Stimulated activated CD4-positive, alpha-beta T cell treated with anti-CD3 and anti-CD28 coated beads, Interleukin-15, amount 100 ng/mL, for 1 hour (primary cell): ENCODE measurements at regions not wholly inside any gene's neighbourhood (a gene's known extent, or its start where the extent isn't known, plus 50 kb on each side); places are given as distances from the start of the nearest gene placed in this dataset.

Source experiments
- DNase-seq, 2 donors: peaks; one replicate each; pipeline ENCODE4 v3.0.0-alpha.2; 2020; ENCODE audit warnings: low read depth in 1 of 2, low spot score in 1 of 2

DNA sequence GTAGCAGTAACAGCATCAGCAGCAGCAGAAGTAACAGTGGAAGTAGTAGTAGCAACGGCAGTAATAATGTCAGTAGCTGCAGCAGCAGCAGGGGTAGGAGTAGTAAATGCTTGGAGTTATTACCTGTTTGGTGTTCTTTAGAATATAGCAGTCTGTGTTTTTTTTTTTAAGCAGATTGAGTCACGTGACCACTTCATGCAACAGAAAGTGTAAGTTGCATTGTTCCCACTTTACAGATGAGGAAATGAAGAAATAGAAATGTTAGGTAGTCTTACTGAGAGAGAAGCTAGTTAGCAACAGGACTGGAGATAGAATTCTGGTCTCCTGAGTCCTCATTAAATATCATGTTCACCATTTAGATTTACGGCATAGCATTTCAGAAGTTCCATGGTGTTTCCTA, 358.2 kb downstream of the HAPSTR1 start:
- DNase-seq, result no peak

DNA sequence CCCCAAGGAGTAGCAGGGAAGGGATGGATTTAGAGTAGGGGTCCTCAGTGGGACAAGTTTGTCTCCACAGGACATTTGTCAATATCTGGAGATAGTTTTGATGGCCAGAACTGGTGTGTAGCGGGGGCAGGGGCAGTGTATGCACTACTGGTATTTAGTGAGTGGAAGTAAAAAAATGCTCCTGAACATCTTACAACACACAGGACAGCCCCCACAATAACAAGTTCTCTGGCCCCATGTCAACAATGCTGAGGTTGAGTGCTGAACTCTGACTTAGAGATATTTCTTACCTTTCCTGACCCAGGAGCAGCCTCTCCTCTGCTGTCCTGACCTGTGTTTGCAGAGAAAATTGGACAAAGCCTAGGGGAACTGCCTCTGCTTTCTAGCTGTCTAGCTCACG, 365.8 kb downstream of the HAPSTR1 start:
- no peak for DNase-seq

DNA sequence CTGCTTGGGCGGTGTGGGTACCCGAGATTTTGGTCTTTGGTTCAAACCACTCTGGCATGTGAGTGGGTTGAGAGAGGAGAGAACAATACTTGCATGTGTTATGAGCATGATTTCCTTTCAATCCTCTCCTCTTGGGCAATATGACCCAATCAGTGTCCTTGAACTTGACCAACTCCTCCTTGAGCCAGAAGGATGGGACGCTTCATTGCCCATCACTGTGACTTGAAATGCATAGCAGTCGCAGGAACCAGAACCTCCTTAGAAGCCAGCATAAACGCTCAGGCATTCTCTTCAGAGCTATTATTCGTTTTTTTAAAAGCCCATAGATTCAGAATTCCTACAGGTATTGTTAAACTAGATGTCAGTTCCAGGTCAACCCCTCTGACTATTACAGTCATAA, 367.4 kb downstream of the HAPSTR1 start:
- DNase-seq, result no peak

DNA sequence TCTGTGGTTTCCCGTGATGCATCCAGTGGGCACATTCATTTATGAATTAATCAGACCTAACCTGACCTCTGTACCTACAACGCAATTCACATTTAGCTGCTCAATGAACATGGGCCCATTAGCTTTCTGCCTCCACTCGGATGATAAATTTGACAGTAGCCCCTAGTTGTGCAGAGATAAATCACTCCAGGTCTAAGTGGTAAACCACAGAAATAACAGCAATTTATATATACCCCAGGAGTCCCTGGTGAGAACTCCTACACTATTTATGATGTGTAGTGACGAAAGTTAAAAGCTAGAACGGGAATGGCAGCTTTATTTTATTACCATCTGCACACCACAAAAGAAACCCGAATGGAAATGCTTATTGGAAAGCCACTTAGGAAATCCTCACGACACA, 371.5 kb downstream of the HAPSTR1 start:
- no peak for DNase-seq

DNA sequence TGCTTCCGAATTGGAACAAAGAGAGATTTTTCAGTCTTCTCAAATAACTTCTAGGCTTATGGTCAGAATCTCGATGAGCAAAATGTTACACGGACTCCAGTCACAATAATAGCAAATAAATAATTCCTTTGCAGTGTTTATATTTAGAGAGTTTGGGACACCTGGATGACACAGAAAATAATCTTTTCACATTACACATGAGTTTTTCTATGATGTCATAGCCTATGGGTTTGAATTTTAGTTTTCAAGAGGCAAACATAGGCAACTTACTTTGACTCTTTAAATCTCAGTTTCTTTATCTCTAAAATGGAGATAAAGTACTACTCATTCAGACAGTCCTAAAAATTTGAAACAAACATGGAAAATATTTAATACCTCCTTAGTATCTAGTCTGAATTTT, 372.0 kb downstream of the HAPSTR1 start:
- DNase-seq, result no peak

- DNase-seq, result no peak
These were observed 373.7 kb downstream of the HAPSTR1 start for GRCh38 chr16:9465161-9465560.

DNA sequence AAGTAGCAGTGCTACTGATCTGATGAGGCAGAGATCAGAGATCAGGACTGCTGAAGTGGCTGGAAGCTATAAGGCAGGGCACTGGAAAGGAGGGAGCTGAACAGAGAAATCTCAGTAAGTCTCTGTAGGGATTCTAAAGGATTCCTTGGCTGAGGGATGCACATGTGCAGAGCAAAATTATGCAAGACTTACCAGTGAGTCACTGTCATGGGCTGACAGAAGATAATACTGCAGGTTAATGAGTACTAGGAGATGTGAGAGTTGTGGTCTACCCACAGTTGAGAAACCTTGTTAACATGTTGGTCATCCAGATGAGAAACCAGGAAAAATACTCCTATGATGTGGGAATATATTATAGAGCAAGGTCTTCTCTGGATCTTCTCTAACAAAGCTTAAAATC, 378.1 kb downstream of the HAPSTR1 start:
- DNase-seq, result no peak

DNA sequence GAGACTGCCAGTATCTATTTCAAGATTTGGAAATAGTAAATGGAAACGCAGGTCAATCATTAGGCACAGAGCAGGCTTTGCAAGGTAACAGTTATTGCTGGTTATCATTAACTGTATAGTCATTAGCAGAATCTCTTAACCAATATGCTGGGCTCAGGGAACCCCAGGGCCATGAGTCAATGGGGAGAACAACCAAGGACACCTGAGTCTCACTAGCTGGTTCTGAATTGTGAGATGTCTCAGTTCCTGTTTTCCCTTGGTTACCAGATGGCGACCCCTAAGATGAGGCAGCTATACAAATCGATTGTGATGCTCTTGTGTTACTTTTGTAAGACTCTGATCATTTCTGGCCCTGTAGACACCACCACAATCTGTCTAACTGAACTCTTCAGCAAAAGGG, 385.3 kb downstream of the HAPSTR1 start:
- no peak for DNase-seq

DNA sequence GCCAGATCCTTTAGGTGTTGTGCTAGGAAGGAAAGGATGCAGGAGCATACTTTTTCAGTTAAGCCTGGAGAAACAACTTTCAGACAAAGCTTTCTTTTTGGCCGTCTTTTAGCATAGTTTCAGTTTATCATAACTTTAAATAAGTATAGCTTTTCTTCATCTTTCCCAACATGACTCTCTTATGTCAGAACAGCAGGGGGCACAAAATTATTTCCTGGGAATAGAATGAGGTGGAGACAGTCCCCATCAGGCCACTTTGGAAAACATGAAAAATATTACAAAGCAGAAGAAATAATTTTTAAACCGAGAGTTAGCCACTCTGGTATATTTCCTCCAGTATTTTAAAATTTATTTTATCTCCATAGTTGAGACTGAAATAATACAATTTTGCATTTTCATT, 387.6 kb downstream of the HAPSTR1 start:
- DNase-seq, result no peak

GRCh38 chr16:9480503-9480902, 389.1 kb downstream of the HAPSTR1 start:
- DNase-seq, result no peak

DNA sequence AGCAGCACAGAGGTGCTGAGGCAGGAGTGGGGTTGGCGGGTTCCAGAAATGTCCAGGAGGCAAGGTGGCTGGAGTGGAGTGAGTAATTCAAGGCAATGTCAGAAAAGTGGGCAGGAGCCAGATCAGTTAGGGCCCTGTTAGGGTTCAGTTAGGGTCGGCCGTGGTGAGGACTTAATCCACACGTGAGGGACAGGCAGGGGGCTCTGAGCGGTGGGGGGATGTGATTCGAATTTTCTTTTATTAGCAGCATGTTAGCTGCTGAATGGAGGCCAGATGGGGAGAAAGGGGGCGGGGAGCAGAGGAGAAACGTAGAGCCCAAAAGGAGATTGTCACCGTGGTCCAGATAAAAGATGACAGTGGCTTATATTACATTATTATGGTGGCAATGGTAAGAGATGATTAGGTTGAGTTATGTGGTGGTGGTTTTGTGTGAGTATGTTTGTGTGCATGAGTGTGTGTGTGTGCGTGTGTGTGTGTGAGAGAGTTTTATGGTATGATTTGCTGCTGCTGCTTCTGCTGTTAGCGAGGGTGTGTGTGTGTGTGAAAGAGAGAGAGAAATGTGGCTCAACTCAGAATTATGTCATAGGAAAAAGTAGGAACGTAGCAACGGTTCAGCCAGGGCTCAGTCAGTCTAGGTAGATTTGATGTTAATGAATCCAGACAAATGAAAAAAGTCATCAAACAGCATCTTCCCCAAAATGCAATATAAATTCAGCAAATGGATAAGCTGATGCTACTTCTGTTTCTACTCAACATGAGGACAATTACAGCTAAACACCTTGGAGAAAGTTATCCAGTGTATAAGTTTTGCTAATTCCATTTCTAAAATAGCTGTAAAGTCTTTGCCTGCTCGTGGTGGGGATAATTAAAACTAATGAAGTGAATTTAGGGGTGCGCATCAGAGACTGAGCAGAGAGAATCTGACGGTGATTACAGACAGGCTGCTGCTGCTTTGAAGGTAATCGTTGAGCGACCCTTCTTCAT, 390.6 kb downstream of the HAPSTR1 start:
- no peak for DNase-seq

GRCh38 chr16:9484426-9484825, 393.0 kb downstream of the HAPSTR1 start:
- no peak for DNase-seq

- no peak for DNase-seq
These were observed 393.4 kb downstream of the HAPSTR1 start for GRCh38 chr16:9484881-9485280.

DNA sequence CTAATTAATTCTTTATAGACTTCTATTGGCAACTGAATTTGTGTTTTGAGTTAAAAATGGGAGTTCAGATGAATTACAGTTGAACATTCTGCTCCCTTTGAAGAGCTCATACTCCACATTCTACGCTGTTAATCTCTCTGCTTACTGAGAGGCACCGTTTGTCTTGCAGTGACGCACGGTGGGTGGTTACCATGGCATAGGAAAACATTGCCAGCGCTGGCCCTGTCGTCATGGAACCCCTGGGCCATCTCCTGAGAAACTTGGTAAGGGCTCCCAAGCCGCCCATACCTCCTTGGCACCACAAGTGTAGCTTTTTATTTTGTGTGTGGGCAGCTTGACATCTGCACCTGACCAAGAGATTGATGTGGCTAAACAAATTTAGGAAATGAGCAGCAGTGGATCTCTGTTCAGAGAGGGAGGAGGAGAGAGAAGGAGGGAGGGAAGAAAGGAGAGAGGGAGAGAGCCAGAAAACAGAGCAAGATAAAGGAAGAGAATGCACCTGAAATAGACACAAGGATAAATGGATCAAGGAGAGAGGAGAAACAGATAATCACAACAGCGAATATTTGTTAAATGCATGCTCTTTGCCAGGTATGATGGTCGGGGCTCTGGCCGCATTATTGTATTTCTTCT, 398.5 kb downstream of the HAPSTR1 start:
- no peak for DNase-seq

DNA sequence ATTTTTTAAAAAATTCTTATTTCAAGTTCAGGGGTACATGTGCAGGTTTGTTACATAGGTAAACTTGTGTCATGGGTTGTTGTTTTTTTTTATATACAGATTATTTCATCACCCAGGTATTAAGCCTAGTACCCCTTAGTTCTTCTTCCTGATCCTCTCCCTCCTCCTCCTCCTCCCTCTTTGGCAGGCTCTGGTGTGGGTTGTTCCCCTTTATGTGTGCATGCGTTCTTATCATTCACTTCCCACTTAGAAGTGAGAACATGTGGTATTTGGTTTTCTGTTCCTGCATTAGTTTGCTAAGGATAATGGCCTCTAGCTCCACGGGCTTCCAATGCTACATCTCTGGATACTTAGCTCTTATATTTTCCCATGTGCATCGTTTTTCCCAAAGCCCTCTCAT, 404.4 kb downstream of the HAPSTR1 start:
- DNase-seq, result no peak

DNA sequence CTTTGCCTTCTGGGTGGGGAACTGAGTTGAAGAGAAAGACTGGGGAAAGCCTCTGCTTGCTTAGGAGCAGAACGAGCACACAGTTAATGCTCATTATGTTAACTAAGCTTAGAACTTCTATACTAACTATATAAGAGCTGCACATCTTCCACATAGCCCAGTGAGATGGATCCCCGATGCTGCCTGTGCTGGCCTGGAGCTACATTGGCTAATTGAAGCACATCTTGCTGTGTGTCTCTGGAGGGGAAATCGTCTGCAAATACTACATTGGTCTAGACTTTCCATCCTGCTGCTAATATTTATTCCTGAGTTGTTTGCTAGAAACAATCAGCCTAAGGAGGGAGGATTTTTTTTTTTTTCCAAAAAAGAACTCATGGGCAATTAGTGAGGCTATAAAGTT, 406.3 kb downstream of the HAPSTR1 start:
- DNase-seq, result no peak

DNA sequence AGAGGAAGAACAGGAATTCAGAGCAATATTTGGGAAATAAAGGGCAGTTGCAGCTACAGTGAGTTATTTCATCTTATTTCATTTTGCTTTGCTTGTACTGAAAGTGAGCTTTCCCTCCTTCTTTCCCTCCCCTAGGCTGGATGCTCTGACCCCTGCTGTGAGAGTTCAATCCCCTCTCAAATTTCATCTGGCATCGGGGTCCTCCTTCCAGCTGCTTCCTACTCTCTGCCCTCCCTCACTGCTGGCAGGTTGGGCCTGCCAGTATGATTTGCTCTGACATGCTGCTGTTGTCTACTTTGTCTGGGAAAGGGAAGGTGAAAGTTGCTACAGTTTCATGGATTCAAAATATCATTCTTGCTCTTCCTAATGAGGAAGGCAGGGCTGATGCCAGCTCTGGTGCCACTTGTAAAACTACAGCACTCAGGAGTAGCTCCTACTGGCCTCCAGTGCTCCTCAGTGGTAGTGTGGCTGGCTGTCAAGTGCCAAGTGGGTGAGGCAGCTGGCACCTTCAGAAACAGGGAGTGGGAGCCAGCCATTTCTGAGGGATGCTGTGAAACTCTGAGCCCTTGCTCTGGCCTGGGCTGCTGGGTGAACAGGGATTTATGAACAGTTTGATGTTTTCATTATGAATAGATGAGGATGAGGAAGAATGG, 408.6 kb downstream of the HAPSTR1 start:
- no peak for DNase-seq

DNA sequence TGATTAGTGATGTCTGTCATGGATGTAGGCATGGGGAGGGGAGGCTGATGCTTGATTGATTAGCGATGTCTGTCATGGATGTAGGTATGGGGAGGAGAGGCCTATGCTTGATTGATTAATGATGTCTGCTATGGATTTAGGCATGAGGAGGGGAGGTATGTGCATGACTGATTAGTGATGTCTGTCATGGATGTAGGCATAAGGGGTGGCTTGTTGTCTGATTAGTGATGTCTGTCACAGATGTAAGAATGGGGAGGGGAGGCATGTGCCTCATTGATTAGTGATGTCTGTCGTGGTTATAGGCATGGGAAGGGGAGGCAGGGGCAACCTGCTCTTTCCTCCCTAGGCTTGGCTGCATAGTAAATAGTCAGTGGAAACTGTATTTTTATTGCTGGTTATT, 409.4 kb downstream of the HAPSTR1 start:
- DNase-seq, result no peak

- DNase-seq, result no peak
These were observed 412.0 kb downstream of the HAPSTR1 start for GRCh38 chr16:9503251-9503984.

- no peak for DNase-seq
These were observed 417.0 kb downstream of the HAPSTR1 start for GRCh38 chr16:9508328-9508936.

DNA sequence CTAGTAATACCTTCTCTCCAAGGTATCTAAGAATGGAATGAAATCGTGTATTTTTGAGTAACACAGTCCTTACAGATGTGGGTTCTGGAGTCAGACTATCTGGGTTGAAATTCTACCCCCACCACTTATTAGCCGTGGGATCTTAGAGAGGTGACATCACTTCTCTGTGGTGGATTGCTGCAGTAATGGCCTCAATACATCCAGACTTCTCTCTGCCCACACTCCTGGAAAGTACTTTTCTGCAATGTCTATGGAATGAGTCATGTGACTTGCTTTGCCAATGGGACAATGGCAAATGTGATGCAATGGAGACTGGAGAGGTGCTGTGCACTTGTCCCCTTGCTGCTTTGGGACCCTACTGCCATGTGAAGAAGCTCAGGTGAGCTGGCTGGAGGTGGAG, 418.2 kb downstream of the HAPSTR1 start:
- no peak for DNase-seq
